ENCODE measurements at regions not wholly inside any gene's neighbourhood (a gene's known extent, or its start where the extent isn't known, plus 50 kb on each side); places are given as distances from the start of the nearest gene placed in this dataset.

DNA sequence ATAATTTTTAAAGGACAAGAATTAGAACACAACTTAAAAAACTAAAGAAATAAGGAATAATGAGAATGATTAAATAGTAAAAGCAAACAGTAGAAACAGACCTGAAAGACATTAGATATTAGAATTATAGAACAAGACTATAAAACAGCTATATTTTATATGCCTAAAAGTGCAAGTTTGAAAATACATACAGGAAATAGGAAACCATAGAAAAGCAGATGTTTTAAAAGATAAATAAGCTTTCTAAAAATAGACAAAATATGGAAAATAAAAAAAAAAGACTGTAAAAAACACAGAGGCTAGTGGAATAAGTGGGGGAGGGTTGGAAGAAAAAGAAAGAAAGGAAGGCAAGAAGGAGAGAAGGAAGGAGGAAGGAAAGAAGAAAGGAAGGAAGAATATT lies 407.3 kb downstream of the IDS start:
- no peaks in the 10 kb centered on the region for H3K4me1 Mint-ChIP-seq
- no peak overlapping the region for H3K4me3 Mint-ChIP-seq
- H3K27me3 Mint-ChIP-seq (ENCODE audit: low read depth), result no peaks in the 10 kb centered on the region
- H3K9me3 Mint-ChIP-seq, result peaks cover 34% of the 10 kb centered on the region
- no peaks in the 10 kb centered on the region for H3K36me3 Mint-ChIP-seq
- no peak for DNase-seq (ENCODE audit: low spot score in 2 of 2, unreplicated experiment in 2 of 2)
- TF ChIP-seq, protein P1, sequence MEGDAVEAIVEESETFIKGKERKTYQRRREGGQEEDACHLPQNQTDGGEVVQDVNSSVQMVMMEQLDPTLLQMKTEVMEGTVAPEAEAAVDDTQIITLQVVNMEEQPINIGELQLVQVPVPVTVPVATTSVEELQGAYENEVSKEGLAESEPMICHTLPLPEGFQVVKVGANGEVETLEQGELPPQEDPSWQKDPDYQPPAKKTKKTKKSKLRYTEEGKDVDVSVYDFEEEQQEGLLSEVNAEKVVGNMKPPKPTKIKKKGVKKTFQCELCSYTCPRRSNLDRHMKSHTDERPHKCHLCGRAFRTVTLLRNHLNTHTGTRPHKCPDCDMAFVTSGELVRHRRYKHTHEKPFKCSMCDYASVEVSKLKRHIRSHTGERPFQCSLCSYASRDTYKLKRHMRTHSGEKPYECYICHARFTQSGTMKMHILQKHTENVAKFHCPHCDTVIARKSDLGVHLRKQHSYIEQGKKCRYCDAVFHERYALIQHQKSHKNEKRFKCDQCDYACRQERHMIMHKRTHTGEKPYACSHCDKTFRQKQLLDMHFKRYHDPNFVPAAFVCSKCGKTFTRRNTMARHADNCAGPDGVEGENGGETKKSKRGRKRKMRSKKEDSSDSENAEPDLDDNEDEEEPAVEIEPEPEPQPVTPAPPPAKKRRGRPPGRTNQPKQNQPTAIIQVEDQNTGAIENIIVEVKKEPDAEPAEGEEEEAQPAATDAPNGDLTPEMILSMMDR (IDR thresholded peaks at IDR 0.05; ENCODE audit: unreplicated experiment), result no peak
- H3K27ac Mint-ChIP-seq, result no peak overlapping the region

- no peaks in the 10 kb centered on the region for H3K36me3 Mint-ChIP-seq
- no peak for DNase-seq (ENCODE audit: low spot score in 2 of 2, unreplicated experiment in 2 of 2)
- no peak overlapping the region for H3K4me3 Mint-ChIP-seq
- TF ChIP-seq, protein P1 (IDR thresholded peaks at IDR 0.05; ENCODE audit: unreplicated experiment), result no peak
- H3K4me1 Mint-ChIP-seq, result no peaks in the 10 kb centered on the region
- H3K27me3 Mint-ChIP-seq (ENCODE audit: low read depth), result no peaks in the 10 kb centered on the region
- H3K9me3 Mint-ChIP-seq, result peaks cover 36% of the 10 kb centered on the region
- H3K27ac Mint-ChIP-seq, result no peak overlapping the region
Measured at GRCh38 chrX:149092179-149092578, 412.9 kb downstream of the IDS start.

- Mint-ChIP-seq H3K4me3 (no peak overlapping the region), H3K27me3 (ENCODE audit: low read depth) (no peaks in the 10 kb centered on the region), H3K4me1 (no peaks in the 10 kb centered on the region), H3K36me3 (no peaks in the 10 kb centered on the region), H3K9me3 (peaks cover 47% of the 10 kb centered on the region), H3K27ac (no peak overlapping the region)
- TF ChIP-seq, protein P1 (IDR thresholded peaks at IDR 0.05; ENCODE audit: unreplicated experiment), result no peak
- DNase-seq (ENCODE audit: low spot score in 2 of 2, unreplicated experiment in 2 of 2), result no peak
Measured at GRCh38 chrX:149079805-149080406, 425.2 kb downstream of the IDS start.

DNA sequence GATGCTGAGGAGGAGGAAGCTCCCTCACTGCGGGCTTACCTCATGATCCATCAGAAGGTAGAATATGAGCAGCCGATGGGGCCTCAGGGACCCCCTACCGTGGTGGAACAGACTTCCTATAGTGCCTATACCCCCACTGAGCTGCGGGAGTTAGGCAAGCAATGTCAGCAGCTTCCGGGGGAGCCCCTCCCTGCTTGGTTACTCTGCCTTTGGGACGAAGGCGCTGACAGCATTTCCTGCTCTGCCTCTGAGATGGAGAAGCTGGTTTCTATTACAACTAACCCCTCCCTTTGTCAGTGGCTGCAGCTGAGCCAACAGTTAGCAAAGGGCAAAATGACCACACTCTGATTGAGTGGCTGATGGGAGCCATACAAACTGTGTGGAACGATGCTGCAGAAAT lies 430.7 kb downstream of the IDS start:
- DNase-seq (ENCODE audit: low spot score in 2 of 2, unreplicated experiment in 2 of 2), result no peak
- TF ChIP-seq, protein P1 (IDR thresholded peaks at IDR 0.05; ENCODE audit: unreplicated experiment), result no peak
- peaks cover 3% of the 10 kb centered on the region for H3K27me3 Mint-ChIP-seq (ENCODE audit: low read depth)
- no peaks in the 10 kb centered on the region for H3K36me3 Mint-ChIP-seq
- H3K9me3 Mint-ChIP-seq, result peaks cover 15% of the 10 kb centered on the region
- H3K27ac Mint-ChIP-seq, result no peak overlapping the region
- no peaks in the 10 kb centered on the region for H3K4me1 Mint-ChIP-seq
- no peak overlapping the region for H3K4me3 Mint-ChIP-seq

DNA sequence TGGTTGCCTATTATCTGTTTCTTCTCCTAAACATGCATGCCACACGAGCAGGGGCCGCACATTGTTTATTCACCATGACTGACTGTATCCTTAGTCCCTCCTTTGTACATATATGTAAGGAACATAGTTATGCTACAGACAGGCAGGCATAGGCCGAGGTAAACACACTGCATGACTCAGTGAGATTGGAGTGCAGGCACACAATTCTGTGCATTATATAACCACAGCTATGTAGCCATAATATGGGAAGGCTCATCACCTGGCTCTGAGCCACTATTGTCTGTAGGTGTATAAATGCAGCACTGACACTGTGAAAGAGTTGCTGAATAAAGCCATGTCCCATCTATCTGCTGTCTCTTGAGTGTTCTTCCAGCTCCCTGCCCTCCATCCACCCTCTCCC lies 431.6 kb downstream of the IDS start:
- no peaks in the 10 kb centered on the region for H3K36me3 Mint-ChIP-seq
- no peak overlapping the region for H3K4me3 Mint-ChIP-seq
- H3K9me3 Mint-ChIP-seq, result peaks cover 13% of the 10 kb centered on the region
- peaks cover 5% of the 10 kb centered on the region for H3K27me3 Mint-ChIP-seq (ENCODE audit: low read depth)
- H3K27ac Mint-ChIP-seq, result no peak overlapping the region
- DNase-seq (ENCODE audit: low spot score in 2 of 2, unreplicated experiment in 2 of 2), result no peak
- H3K4me1 Mint-ChIP-seq, result no peaks in the 10 kb centered on the region
- TF ChIP-seq, protein P1 (IDR thresholded peaks at IDR 0.05; ENCODE audit: unreplicated experiment), result no peak

- no peak for DNase-seq (ENCODE audit: low spot score in 2 of 2, unreplicated experiment in 2 of 2)
- no peaks in the 10 kb centered on the region for H3K36me3 Mint-ChIP-seq
- H3K4me3 Mint-ChIP-seq, result no peak overlapping the region
- no peaks in the 10 kb centered on the region for H3K4me1 Mint-ChIP-seq
- TF ChIP-seq, protein P1 (IDR thresholded peaks at IDR 0.05; ENCODE audit: unreplicated experiment), result no peak
- no peak overlapping the region for H3K27ac Mint-ChIP-seq
- peaks cover 22% of the 10 kb centered on the region for H3K9me3 Mint-ChIP-seq
- H3K27me3 Mint-ChIP-seq (ENCODE audit: low read depth), result peaks cover 5% of the 10 kb centered on the region
Measured at GRCh38 chrX:149069899-149070298, 435.2 kb downstream of the IDS start.

All from mesothelial cell of epicardium (in vitro differentiated cells).